IMR-90 (cell line): ENCODE measurements at regions not wholly inside any gene's neighbourhood (a gene's known extent, or its start where the extent isn't known, plus 50 kb on each side); places are given as distances from the start of the nearest gene placed in this dataset.

Source experiments
- CEBPB ChIP-seq: IDR thresholded peaks from 2 replicates; pipeline ENCODE4 v1.6.1; 2012; ENCODE audit warnings: low read depth, low read length, improper control_type of control experiment
- CTCF ChIP-seq: conservative IDR thresholded peaks from 2 replicates; pipeline ENCODE4 v1.5.1; 2012; ENCODE audit warnings: mild to moderate bottlenecking, low read depth, low read length, improper control_type of control experiment
- MXI1 ChIP-seq: IDR thresholded peaks from 2 replicates; pipeline ENCODE4 v1.6.1; 2012; ENCODE audit warnings: low read depth, mild to moderate bottlenecking, low read length, moderate library complexity, borderline replicate concordance
- POLR2A ChIP-seq: IDR thresholded peaks from 2 replicates; pipeline ENCODE4 v1.6.1; 2012; ENCODE audit warnings: mild to moderate bottlenecking, low read depth, low read length

GRCh38 chr5:2320611-2321010 lies 430.9 kb downstream of the IRX2 start:
- TF ChIP-seq MXI1 (no peak), CTCF (no peak), POLR2A (no peak), CEBPB (no peak)
